Central memory CD8-positive, alpha-beta T cell (primary cell): ENCODE measurements at regions not wholly inside any gene's neighbourhood (a gene's known extent, or its start where the extent isn't known, plus 50 kb on each side); places are given as distances from the start of the nearest gene placed in this dataset.

Experiments
- ATAC-seq: fragments of 150-1000 bp; cut with Tn5 transposase; replicated peaks from 2 replicates; pipeline ENCODE4 v1.10.0; 2022; ENCODE audit warnings: mild to moderate bottlenecking, moderate FRiP score, moderate number of reproducible peaks; ENCODE audit not compliant: poor library complexity, severe bottlenecking; ENCODE audit errors: extremely low read depth
- DNase-seq, 2 donors: peaks; one replicate each; pipeline ENCODE4 v3.0.0; 2021; ENCODE audit warnings: low spot score in 2 of 2
- H3K27ac Mint-ChIP-seq: one replicate; pipeline ENCODE4 v1.8.0; 2022; ENCODE audit warnings: low read depth, mild to moderate bottlenecking, moderate library complexity, mixed read lengths
- H3K27me3 Mint-ChIP-seq: one replicate; pipeline ENCODE4 v1.8.0; 2022; ENCODE audit warnings: mixed read lengths
- H3K36me3 Mint-ChIP-seq: one replicate; pipeline ENCODE4 v1.8.0; 2022; ENCODE audit warnings: mild to moderate bottlenecking, moderate library complexity, mixed read lengths; ENCODE audit not compliant: insufficient read depth
- H3K4me1 Mint-ChIP-seq: one replicate; pipeline ENCODE4 v1.8.0; 2022; ENCODE audit warnings: mixed read lengths
- H3K4me3 Mint-ChIP-seq: one replicate; pipeline ENCODE4 v1.8.0; 2022; ENCODE audit warnings: mild to moderate bottlenecking, moderate library complexity, mixed read lengths
- H3K9me3 Mint-ChIP-seq: one replicate; pipeline ENCODE4 v1.8.0; 2022; ENCODE audit warnings: mixed read lengths

DNA sequence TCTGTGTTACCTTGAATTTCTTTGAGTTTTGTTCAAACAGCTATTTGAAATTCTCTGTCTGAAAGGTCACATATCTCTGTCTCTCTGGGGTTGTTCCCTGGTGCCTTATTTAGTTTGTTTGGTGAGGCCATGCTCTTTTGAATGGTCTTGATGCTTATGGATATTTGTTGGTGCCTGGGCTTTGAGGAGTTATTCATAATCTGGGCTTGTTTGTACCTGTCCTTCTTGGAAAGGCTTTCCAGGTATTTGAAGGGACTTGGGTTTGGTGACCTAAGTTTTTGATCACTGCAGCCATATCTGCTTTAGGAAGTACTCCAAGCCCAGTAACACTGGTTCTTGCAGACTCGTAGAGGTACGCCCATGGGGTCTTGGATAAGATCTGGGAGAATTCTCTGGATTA is 63.3 kb upstream of the MAGI3 start:
- no peak overlapping the region for H3K27ac Mint-ChIP-seq
- no peaks in the 10 kb centered on the region for H3K27me3 Mint-ChIP-seq
- DNase-seq (no peak), ATAC-seq (no peak)
- no peak overlapping the region for H3K4me3 Mint-ChIP-seq
- H3K9me3 Mint-ChIP-seq = no peaks in the 10 kb centered on the region
- no peaks in the 10 kb centered on the region for H3K4me1 Mint-ChIP-seq
- H3K36me3 Mint-ChIP-seq = peaks cover 2% of the 10 kb centered on the region

DNA sequence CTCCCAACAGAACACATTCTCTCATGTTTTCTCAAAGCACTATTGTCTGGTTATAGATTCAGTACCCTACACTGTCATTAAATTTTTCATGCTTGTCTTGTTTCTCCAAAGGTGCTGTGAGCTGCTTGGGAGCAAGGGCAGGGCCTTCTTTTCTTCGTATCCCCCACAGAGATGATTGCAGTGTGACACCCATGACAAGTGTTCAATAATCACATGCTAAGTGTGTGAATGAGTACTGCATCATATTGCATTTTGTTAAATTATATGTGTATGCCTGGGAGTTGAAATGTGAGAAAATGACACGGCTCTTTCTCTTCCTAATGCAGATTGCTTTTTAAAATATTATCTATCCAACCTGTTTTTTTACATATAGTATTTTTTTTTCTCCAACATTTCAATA is 57.3 kb upstream of the MAGI3 start:
- DNase-seq = no peak
- Mint-ChIP-seq H3K27me3 (peaks cover 31% of the 10 kb centered on the region), H3K4me3 (no peak overlapping the region), H3K4me1 (no peaks in the 10 kb centered on the region), H3K27ac (no peak overlapping the region), H3K9me3 (no peaks in the 10 kb centered on the region), H3K36me3 (peaks cover 2% of the 10 kb centered on the region)
- no peak for ATAC-seq

- DNase-seq = no peak
- no peaks in the 10 kb centered on the region for H3K36me3 Mint-ChIP-seq
- peaks cover 61% of the 10 kb centered on the region for H3K27me3 Mint-ChIP-seq
- H3K4me1 Mint-ChIP-seq = no peaks in the 10 kb centered on the region
- ATAC-seq = no peak
- no peaks in the 10 kb centered on the region for H3K9me3 Mint-ChIP-seq
- no peak overlapping the region for H3K27ac Mint-ChIP-seq
- no peak overlapping the region for H3K4me3 Mint-ChIP-seq
Observed at GRCh38 chr1:113340038-113340437, 50.3 kb upstream of the MAGI3 start.
